ENCODE measurements at regions not wholly inside any gene's neighbourhood (a gene's known extent, or its start where the extent isn't known, plus 50 kb on each side); places are given as distances from the start of the nearest gene placed in this dataset.

- ATAC-seq = no peak
- TF ChIP-seq ZNF8 (CRISPR knock-in tag; IDR thresholded peaks at IDR 0.05) (no peak), ZNF70 (CRISPR knock-in tag; IDR thresholded peaks at IDR 0.05) (no peak), CSDC2 (CRISPR knock-in tag; IDR thresholded peaks at IDR 0.05) (no peak), ZNF565 (CRISPR knock-in tag; conservative IDR thresholded peaks at IDR 0.05; ENCODE audit: low read depth) (no peak), ISL1 (CRISPR knock-in tag; IDR thresholded peaks at IDR 0.05) (no peak), CSRNP3 (CRISPR knock-in tag; IDR thresholded peaks at IDR 0.05) (no peak)
Measured at GRCh38 chr12:115230606-115231005, 546.6 kb upstream of the TBX3 start.

GRCh38 chr12:115229517-115229916 is 545.5 kb upstream of the TBX3 start:
- no peak for ATAC-seq
- TF ChIP-seq CREB5 (CRISPR knock-in tag; IDR thresholded peaks at IDR 0.05; ENCODE audit: low read depth) = no peak

GRCh38 chr12:115228434-115228833 is 544.5 kb upstream of the TBX3 start:
- TF ChIP-seq ZNF70 (CRISPR knock-in tag; IDR thresholded peaks at IDR 0.05) (peak; percentile 86), ARNTL (CRISPR knock-in tag; IDR thresholded peaks at IDR 0.05; ENCODE audit: borderline replicate concordance, low read depth) (no peak)

GRCh38 chr12:115227137-115227615 is 543.2 kb upstream of the TBX3 start:
- TF ChIP-seq ISL1 (CRISPR knock-in tag; IDR thresholded peaks at IDR 0.05) (peak; percentile 18; the same call in 1 of the 2 replicates), ZNF565 (CRISPR knock-in tag; conservative IDR thresholded peaks at IDR 0.05; ENCODE audit: low read depth) (no peak)
- ATAC-seq = peak; percentile 71

More at GRCh38 chr12:115228434-115228833, 544.5 kb upstream of the TBX3 start:
- ATAC-seq = no peak

- no peak for TF ChIP-seq ZFP3 (CRISPR knock-in tag; IDR thresholded peaks at IDR 0.05)
- no peak for TF ChIP-seq RARB (CRISPR knock-in tag; IDR thresholded peaks at IDR 0.05)
- TF ChIP-seq CREB5 (CRISPR knock-in tag; IDR thresholded peaks at IDR 0.05; ENCODE audit: low read depth) = no peak
- TF ChIP-seq TSHZ2 (CRISPR knock-in tag; IDR thresholded peaks at IDR 0.05) = no peak
- no peak for TF ChIP-seq PPARA (CRISPR knock-in tag; IDR thresholded peaks at IDR 0.05; ENCODE audit: borderline replicate concordance)
- no peak for TF ChIP-seq CSRNP3 (CRISPR knock-in tag; IDR thresholded peaks at IDR 0.05)
- TF ChIP-seq ZNF8 (CRISPR knock-in tag; IDR thresholded peaks at IDR 0.05) = no peak
- ATAC-seq = no peak
Measured at GRCh38 chr12:115225845-115226244, 541.9 kb upstream of the TBX3 start.

- 0 out of 3 replicates have a peak, but pooled peaks have one; percentile 21 for ATAC-seq
- no peak for TF ChIP-seq PATZ1 (CRISPR knock-in tag; IDR thresholded peaks at IDR 0.05; ENCODE audit: borderline replicate concordance)
Measured at GRCh38 chr12:115223991-115224390, 540.0 kb upstream of the TBX3 start.
